Activated T-helper 1 cell treated with anti-CD3 and anti-CD28 coated beads, Interleukin-2, amount 50 U/mL, for 16 hours (primary cell): ENCODE measurements at regions not wholly inside any gene's neighbourhood (a gene's known extent, or its start where the extent isn't known, plus 50 kb on each side); places are given as distances from the start of the nearest gene placed in this dataset.
"Not testable (repeated sequence)": the region's sequence is repeated elsewhere in the genome, so short reads cannot be mapped to it uniquely, and the experiment has no call there.

Experiments used
- DNase-seq, 2 donors: peaks; one replicate each; pipeline ENCODE4 v3.0.0-alpha.2; 2020; ENCODE audit warnings: low read depth in 1 of 2, low spot score in 1 of 2

- DNase-seq: no peak
Observed at GRCh38 chr16:80260906-80261311, 279.9 kb upstream of the DYNLRB2 start.

- DNase-seq: no peak
Observed at GRCh38 chr16:80259290-80259805, 281.4 kb upstream of the DYNLRB2 start.

GRCh38 chr16:80258407-80258806 lies 282.4 kb upstream of the DYNLRB2 start:
- DNase-seq: no peak

DNA sequence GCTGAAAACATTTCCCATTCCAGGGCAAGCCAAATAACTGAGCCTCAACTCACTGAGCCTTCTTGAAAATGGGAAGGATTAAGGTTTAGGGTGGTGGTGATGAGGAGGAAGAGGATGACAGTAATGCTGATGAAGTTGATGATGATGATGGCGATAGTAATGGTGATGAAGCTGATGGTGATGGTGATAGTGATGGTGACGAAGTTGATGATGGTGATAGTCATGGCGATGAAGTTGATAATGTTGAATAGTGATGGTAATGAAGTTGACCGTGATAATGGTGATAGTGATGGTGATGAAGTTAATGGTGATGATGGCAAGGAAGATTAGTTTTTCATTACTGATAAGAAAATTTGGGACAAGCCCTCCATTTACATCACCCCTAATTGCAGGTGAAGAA lies 285.8 kb upstream of the DYNLRB2 start:
- no peak for DNase-seq

DNA sequence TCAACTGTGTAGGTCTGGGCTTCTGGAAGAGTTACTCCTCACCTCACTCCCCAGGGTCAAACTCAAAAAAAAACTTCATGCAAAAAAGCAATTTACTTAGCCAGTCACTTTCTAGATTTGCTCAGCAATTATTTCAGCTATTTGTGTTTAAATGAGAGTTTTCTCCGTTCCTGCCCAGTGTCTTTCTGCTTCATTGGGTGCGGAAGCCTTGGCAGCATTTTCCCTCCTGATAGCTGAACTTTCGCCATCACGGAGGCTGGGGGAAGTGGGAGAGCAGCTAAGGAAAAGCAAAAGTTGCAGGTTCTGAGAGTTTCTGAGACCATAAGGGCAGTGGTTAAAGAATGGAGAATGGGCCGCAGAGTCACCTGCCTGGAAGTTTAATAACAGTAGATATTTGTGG lies 287.1 kb upstream of the DYNLRB2 start:
- no peak for DNase-seq

DNA sequence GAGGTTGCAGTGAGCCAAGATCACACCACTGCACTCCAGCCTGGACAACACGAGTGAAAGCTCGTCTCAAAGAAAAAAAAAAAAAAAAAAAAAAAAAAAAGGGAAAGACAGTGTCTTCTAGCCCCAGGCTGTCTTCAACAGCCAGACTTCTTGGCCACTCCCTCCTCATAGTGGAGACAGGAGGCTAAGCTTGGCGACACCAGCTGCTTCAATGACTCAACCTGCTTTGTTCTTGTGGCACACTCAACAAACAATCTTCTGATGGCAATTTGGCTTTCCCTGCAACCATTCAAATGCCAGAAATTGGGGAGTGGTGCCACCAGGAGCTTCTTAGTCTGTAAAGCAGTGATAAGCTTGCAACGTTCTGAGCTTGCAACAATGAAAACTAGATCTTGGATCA lies 290.4 kb upstream of the DYNLRB2 start:
- no peak for DNase-seq

DNA sequence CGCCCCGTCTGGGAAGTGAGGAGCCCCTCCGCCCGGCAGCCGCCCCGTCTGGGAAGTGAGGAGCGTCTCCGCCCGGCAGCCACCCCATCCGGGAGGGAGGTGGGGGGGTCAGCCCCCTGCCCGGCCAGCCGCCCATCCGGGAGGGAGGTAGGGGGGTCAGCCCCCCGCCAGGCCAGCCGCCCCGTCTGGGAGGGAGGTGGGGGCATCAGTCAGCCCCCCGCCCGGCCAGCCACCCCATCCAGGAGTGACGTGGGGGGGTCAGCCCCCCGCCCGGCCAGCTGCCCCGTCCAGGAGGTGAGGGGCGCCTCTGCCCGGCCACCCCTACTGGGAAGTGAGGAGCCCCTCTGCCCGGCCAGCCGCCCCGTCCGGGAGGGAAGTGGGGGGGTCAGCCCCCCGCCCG lies 297.5 kb upstream of the DYNLRB2 start:
- not testable (repeated sequence) for DNase-seq

DNA sequence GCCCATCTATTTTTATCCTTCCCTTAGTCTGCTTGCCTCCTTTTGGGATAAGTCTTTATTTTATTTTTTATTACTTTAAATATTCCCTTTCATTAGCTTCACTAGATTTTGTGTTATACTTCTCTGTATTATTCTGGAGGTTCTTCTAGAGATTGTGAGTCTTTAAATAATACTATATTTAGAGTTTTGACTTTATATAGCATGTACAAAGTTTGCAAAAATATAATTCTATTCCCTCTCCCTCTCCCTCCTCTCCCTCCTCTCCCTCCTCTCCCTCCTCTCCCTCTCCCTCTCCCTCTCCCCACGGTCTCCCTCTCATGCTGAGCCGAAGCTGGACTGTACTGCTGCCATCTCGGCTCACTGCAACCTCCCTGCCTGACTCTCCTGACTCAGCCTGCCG lies 298.5 kb upstream of the DYNLRB2 start:
- DNase-seq: not testable (repeated sequence)

DNA sequence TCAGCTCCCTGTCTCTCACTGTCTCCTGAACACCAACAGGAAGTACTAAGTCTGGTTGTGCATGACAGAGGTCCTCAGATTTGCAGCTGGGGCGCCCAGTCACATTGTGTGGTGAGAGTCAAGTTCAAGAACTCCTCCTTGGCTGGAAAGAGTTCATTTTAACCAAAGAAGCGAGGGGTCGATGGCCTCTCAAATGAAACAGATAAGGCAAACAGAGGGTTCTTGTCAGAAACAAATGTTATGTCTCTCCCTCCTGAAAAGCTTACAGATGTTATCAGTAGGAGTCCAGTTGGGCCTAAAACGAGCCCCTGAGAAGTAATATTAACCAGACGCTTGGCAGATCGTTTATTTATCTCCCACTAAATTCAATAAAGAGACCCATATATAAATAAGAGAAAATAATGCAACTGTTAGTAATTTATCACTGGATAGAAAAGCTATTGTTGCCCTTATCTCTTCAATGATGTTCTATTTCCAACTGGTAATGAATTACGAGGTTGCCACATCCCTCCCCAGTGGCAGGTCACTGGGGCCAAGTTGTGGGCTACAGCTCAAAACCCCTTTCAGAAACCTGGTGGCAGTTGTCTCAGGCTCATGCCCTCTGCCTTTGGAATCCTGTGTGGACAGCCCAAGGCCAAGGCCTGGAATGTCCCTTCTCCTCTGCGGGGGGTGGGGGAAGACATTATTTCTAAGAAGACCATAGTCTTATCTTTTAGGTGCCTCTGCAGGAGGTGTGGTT lies 307.5 kb upstream of the DYNLRB2 start:
- no peak for DNase-seq

DNA sequence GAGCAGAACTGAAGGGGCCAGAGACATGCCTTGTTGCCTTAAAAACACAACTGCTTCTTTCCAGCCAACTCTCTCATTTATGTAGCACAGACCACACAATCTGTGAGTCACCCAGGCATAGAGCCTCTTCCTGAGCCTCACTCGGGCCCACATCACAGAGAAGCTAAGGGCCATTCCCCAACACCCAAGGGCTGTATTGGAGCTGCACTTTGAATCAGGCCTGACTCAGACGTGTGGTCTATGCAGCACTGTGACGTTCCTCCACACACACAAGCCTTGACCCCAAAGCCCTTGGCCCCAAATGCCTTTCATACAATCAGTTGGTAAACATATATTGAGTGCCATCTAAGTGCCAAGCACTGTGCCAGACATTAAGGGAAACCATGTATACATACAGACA lies 308.9 kb upstream of the DYNLRB2 start:
- no peak for DNase-seq

DNA sequence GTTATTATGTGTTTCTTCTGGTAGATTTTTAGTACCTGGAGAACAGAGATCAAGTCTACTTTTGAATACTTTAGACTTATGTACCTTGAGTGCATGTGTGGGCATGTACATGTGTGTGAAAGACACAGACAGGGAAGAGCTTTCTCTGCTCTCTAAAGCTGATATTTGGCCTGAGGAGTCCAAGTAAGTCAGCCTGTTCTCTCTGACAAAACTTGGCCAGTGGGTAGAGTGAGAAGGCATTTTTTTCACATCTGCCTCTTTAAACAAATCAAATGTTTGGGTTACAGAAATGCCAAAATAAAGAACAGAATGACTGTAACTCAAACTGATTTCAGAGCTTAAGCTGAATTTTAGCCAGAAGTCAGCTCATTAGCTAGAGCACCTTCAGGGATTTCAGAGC lies 309.7 kb upstream of the DYNLRB2 start:
- no peak for DNase-seq

DNA sequence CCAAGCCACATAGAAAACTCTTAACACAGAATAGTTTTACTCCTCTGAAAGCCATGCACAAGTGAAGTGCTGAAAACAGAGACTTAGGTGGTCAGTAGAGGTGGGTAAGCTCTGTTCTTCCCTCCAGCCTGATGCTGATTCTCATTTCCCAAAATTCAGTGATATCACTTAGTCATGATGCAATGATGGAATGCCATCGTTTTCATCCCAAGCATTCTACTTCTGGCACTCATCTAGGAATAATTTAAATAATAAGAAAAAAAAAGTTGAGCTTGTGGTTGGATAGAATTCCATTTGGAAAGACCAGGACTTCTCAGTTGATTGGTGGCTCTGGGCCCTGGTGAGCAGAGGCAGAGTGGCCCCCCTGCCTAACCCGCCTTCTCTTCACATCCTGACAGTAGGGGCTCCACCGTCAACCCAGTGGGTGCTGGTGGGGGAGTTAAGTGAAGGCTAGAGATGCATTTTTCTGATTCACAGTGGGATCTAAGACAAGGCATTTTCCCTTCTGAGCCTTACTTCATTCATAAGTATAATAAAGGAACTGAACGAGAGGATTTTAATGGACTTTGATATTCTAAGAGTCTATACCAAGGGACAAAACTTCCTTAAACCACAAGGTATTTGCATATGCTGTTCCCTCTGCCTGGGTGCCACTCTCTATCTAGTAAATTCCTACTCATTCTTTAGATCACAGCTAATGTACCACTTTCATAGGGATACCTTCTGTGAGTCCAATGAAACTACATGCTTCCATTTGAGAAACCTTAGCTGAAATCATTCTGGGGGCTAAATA lies 310.3 kb upstream of the DYNLRB2 start:
- DNase-seq: no peak

DNA sequence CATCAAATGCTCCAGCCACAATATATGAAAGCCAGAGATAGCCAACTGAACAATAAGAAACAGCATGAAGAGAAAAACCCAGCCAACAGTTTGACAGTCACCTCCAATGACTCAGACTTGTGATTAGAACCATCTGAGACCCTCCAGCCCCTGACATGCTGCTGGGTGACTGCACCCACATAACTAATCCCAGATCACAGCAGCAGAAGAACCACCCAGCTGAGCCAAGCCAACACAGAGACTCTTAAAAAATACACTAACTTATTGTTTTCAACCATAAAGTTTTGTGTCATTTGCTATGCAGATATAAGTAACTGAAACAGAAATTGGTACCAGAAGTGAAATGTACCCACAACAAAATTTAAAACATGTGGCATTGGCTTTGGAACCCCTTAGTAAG lies 314.3 kb upstream of the DYNLRB2 start:
- DNase-seq: no peak

DNA sequence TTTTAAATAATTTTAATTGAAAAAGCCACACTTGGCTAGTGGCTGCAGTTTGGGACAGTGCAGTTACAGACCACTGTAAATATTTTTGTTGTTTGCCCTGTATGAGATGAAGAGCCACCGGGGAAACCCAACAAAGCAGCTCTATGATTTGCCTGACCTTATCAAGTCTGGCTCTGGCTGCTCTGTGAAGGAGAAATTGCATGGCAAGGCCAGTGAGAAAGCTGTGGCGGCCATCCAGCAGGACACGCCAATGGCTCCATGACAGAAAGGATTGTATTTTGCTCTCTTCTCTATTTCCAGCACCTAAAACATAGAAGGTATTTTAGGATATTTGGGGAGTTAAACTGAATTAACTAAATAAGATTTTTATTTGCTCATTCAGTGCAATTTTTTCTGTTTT lies 330.0 kb upstream of the DYNLRB2 start:
- no peak for DNase-seq

GRCh38 chr16:80208743-80209142 lies 332.1 kb upstream of the DYNLRB2 start:
- no peak for DNase-seq

DNA sequence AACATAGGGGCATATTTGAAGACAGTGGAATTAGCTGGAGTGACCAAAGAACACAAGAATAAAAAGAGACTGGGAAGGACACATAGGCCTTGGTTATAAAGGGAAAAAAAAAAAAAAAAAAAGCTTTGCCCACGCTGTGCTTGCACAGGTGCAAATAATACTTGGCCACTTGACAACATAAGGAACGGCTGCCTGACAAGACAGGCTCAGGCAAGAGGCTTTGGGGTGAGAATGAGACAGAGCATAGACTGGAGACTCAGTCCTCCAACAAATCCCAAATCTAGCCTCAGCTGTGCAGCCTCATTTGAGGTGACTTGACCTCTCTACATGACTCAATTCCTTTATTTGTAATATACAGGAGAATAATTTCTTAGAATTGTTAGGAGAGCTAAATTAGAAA lies 332.8 kb upstream of the DYNLRB2 start:
- no peak for DNase-seq

DNA sequence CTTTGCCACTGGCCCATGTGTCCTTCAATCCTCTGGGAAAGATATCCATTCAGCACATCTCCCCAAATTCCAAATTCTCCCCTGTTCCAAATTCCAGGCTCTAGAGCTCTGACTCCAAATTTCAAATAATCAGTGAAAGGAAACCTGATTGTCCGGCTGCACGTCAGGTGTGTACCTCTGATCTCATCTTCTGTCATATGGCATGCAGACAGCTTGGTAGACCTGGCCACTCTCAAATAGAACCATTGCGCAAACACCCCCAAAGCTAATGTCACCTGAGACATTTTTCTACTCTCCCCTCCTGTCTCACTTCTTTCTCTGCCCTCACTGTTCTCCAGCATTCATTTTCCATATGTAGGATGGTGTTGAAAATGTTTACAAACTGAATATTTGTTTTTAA lies 337.0 kb upstream of the DYNLRB2 start:
- DNase-seq: no peak

DNA sequence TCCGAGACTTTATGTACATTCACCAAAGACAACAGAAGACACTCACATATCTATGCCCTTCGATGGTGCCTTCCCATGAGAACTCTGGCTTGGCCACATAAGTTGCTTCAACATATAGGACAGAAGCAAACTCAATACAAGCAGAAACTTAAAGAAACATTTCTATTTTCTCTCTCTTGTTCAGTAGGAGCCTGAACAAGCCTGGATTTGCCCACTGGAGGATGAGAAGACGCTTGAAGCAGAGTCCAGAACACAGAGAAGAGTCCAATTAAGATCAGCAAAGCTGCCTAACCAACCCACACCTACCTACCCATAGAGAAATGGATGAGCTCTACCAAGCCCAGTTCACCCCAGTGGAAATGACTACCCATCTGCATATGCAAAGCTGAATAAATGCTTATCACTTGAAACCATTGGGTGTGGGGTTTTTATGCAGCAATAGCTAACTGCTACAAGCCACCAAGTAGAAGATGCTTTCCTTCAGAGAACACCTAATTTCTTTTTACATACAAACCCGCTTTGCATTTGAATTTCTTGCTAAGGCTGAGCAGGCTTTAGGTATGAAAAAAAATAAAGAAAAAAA lies 337.9 kb upstream of the DYNLRB2 start:
- no peak for DNase-seq

- no peak for DNase-seq
Observed at GRCh38 chr16:80200079-80200478, 340.7 kb upstream of the DYNLRB2 start.

- DNase-seq: no peak
Observed at GRCh38 chr16:80199614-80200013, 341.2 kb upstream of the DYNLRB2 start.

- DNase-seq: no peak
Observed at GRCh38 chr16:80198311-80199299, 342.2 kb upstream of the DYNLRB2 start.
